MM.1S (cell line): ENCODE measurements at regions not wholly inside any gene's neighbourhood (a gene's known extent, or its start where the extent isn't known, plus 50 kb on each side); places are given as distances from the start of the nearest gene placed in this dataset.

ENCODE experiments used
- DNase-seq: peaks from one replicate; pipeline ENCODE4 v3.0.0-alpha.2; 2015
- H2AFZ ChIP-seq: fragments of 300-600 bp; sonication (generic); 2 replicates; pipeline ENCODE4 v1.6.0; 2016; ENCODE audit warnings: antibody characterized with exemption, low read length
- H3F3A ChIP-seq: fragments of 300-600 bp; sonication (generic); 2 replicates; pipeline ENCODE4 v1.6.1; 2016; ENCODE audit warnings: mild to moderate bottlenecking, antibody characterized with exemption, low read length, moderate library complexity, mixed read lengths; ENCODE audit not compliant: insufficient read depth
- H3K27ac ChIP-seq: fragments of 300-600 bp; sonication (generic); 2 replicates; pipeline ENCODE4 v1.5.1; 2016; ENCODE audit warnings: mild to moderate bottlenecking, low read length
- H3K27me3 ChIP-seq: fragments of 300-600 bp; sonication (generic); replicated peaks from 2 replicates; pipeline ENCODE4 v1.6.0; 2016; ENCODE audit warnings: low read length; ENCODE audit not compliant: insufficient read depth
- H3K36me3 ChIP-seq: fragments of 300-600 bp; sonication (generic); replicated peaks from 2 replicates; pipeline ENCODE4 v1.6.1; 2016; ENCODE audit warnings: mild to moderate bottlenecking, low read length, mixed read lengths; ENCODE audit not compliant: insufficient read depth
- H3K4me1 ChIP-seq: fragments of 300-600 bp; sonication (generic); 2 replicates; pipeline ENCODE4 v1.6.1; 2016; ENCODE audit warnings: low read length, mixed read lengths
- H3K4me2 ChIP-seq: fragments of 300-600 bp; sonication (generic); 2 replicates; pipeline ENCODE4 v1.6.0; 2016; ENCODE audit warnings: low read depth, low read length
- H3K4me3 ChIP-seq: fragments of 300-600 bp; sonication (generic); 2 replicates; pipeline ENCODE4 v1.5.1; 2016; ENCODE audit warnings: low read length, mixed read lengths
- H3K79me2 ChIP-seq: fragments of 300-600 bp; sonication (generic); 2 replicates; pipeline ENCODE4 v1.6.1; 2016; ENCODE audit warnings: mixed run types, low read length, mixed read lengths
- H3K9ac ChIP-seq: fragments of 300-600 bp; sonication (generic); 2 replicates; pipeline ENCODE4 v1.6.1; 2016; ENCODE audit warnings: low read length, mixed read lengths
- H3K9me2 ChIP-seq: fragments of 300-600 bp; sonication (generic); replicated peaks from 2 replicates; pipeline ENCODE4 v1.6.1; 2016; ENCODE audit warnings: mild to moderate bottlenecking, low read length, mixed read lengths; ENCODE audit not compliant: insufficient read depth
- H3K9me3 ChIP-seq: fragments of 300-600 bp; sonication (generic); replicated peaks from 2 replicates; pipeline ENCODE4 v1.6.1; 2016; ENCODE audit warnings: mild to moderate bottlenecking, low read length, mixed read lengths; ENCODE audit not compliant: insufficient read depth
- H4K20me1 ChIP-seq: fragments of 300-600 bp; sonication (generic); 2 replicates; pipeline ENCODE4 v1.6.1; 2016; ENCODE audit warnings: mild to moderate bottlenecking, low read length, moderate library complexity, mixed read lengths; ENCODE audit not compliant: insufficient read depth
- CTCF ChIP-seq: fragments of 300-600 bp; sonication (generic); IDR thresholded peaks from 2 replicates; pipeline ENCODE4 v1.5.1; 2016; ENCODE audit warnings: antibody characterized with exemption, low read length, mixed read lengths
- EZH2 ChIP-seq: fragments of 300-600 bp; sonication (generic); optimal IDR thresholded peaks from 2 replicates; pipeline ENCODE3; 2017; ENCODE audit warnings: low read depth, mild to moderate bottlenecking, antibody characterized with exemption, low read length, mixed read lengths
- EZH2phosphoT487 ChIP-seq: fragments of 300-600 bp; sonication (generic); IDR thresholded peaks from 2 replicates; pipeline ENCODE4 v1.6.1; 2018; ENCODE audit warnings: antibody characterized with exemption, low read length

- Histone ChIP-seq H3K4me2 (no peak overlapping the region), H3K36me3 (no peaks in the 10 kb centered on the region), H3K9me3 (no peaks in the 10 kb centered on the region), H3K27me3 (no peaks in the 10 kb centered on the region), H2AFZ (no peak overlapping the region), H3K4me3 (no peak overlapping the region), H3K79me2 (no peaks in the 10 kb centered on the region), H3K9me2 (no peaks in the 10 kb centered on the region), H3K27ac (no peak overlapping the region), H3K9ac (no peak overlapping the region), H3F3A (no peaks in the 10 kb centered on the region), H4K20me1 (no peaks in the 10 kb centered on the region), H3K4me1 (no peaks in the 10 kb centered on the region)
- DNase-seq: no peak
- TF ChIP-seq CTCF (no peak), EZH2 (no peak), EZH2phosphoT487 (no peak)
Measured at GRCh38 chr21:22056904-22057303, 1058.7 kb downstream of the NCAM2 start.

DNA sequence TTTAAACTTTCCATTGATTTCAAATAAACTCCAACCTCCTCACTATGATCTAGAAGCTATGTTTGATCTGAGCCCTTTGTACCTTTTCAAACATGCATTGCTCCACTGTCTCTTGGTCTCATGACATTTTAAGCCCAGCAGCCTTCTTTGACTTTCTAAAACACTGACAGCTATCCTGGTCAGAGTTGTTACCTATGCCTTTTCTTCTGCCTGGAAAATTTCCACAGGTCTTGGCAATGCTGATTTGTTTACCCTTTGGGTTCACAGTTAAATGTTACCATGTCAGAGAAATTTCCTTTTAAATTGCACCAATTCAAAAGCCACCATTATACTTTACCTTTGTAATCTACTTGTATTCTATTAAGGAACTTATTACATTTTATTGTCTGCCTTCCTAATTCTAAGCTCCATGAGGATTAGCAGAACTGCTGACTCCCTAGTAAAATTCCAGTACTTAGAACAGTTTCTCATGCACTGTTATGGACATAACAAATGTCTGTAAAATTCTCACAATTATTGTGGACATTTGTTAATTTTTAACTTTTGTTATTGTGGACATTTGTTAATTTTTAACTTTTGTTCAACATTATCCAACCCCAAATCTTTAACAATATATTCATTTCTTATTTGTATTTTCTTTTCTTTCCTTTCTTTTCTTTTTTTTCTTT is 1064.4 kb downstream of the NCAM2 start:
- Histone ChIP-seq H3K4me2 (no peak overlapping the region), H3K9me3 (no peaks in the 10 kb centered on the region), H3K36me3 (no peaks in the 10 kb centered on the region; the same call in 1 of the 2 replicates), H3K27ac (no peak overlapping the region), H4K20me1 (no peaks in the 10 kb centered on the region), H3F3A (no peaks in the 10 kb centered on the region), H3K9me2 (no peaks in the 10 kb centered on the region), H3K4me3 (no peak overlapping the region), H3K27me3 (no peaks in the 10 kb centered on the region), H3K79me2 (no peaks in the 10 kb centered on the region), H3K9ac (no peak overlapping the region), H2AFZ (no peak overlapping the region), H3K4me1 (no peaks in the 10 kb centered on the region)
- DNase-seq: no peak
- TF ChIP-seq EZH2phosphoT487 (no peak), EZH2 (no peak), CTCF (no peak)

GRCh38 chr21:22063140-22063539 is 1064.9 kb downstream of the NCAM2 start:
- TF ChIP-seq EZH2phosphoT487 (no peak), EZH2 (no peak), CTCF (no peak)
- Histone ChIP-seq H3F3A (no peaks in the 10 kb centered on the region), H2AFZ (no peak overlapping the region), H4K20me1 (no peaks in the 10 kb centered on the region), H3K27me3 (no peaks in the 10 kb centered on the region), H3K4me2 (no peak overlapping the region), H3K9ac (no peak overlapping the region), H3K36me3 (no peaks in the 10 kb centered on the region; the same call in 1 of the 2 replicates), H3K4me3 (no peak overlapping the region), H3K4me1 (no peaks in the 10 kb centered on the region), H3K79me2 (no peaks in the 10 kb centered on the region), H3K9me2 (no peaks in the 10 kb centered on the region), H3K9me3 (no peaks in the 10 kb centered on the region), H3K27ac (no peak overlapping the region)
- DNase-seq: no peak
